Heart left ventricle (tissue), 16 donors: ENCODE measurements at regions not wholly inside any gene's neighbourhood (a gene's known extent, or its start where the extent isn't known, plus 50 kb on each side); places are given as distances from the start of the nearest gene placed in this dataset.

ENCODE experiments used
- ATAC-seq, 4 donors: fragments of 200-7000 bp; cut with Tn5 transposase; one replicate each; pipeline ENCODE4 v1.9.1; 2020 to 2022; ENCODE audit warnings: moderate library complexity in 4 of 4, mild to moderate bottlenecking in 3 of 4, moderate number of reproducible peaks in 1 of 4
- DNase-seq, 5 donors: peaks; one replicate each; pipeline ENCODE4 v3.0.0-alpha.2; 2020
- H3K27ac ChIP-seq, 12 donors: fragments of 200-600 bp; sonication (generic) in 4 of 12; one replicate each; pipeline versions ENCODE4 v1.5.0 to v1.8.0; 2016 to 2022; ENCODE audit warnings: mild to moderate bottlenecking in 2 of 12
- H3K27me3 ChIP-seq, 9 donors: fragments of 200-600 bp; sonication (generic) in 2 of 9; one replicate each; pipeline versions ENCODE4 v1.5.1 to v1.8.0; 2016 to 2022; ENCODE audit warnings: mild to moderate bottlenecking in 3 of 9
- H3K36me3 ChIP-seq, 9 donors: fragments of 200-600 bp; sonication (generic) in 2 of 9; one replicate each; pipeline versions ENCODE4 v1.5.0 to v1.8.0; 2018 to 2022; ENCODE audit warnings: mild to moderate bottlenecking in 2 of 9
- H3K4me1 ChIP-seq, 12 donors: fragments of 200-600 bp; sonication (generic) in 4 of 12; one replicate each; pipeline versions ENCODE4 v1.5.0 to v1.8.0; 2016 to 2022; ENCODE audit warnings: mild to moderate bottlenecking in 3 of 12
- H3K4me3 ChIP-seq, 12 donors: fragments of 200-600 bp; sonication (generic) in 4 of 12; one replicate each; pipeline versions ENCODE4 v1.5.0 to v1.8.0; 2017 to 2022; ENCODE audit warnings: mild to moderate bottlenecking in 9 of 12, moderate library complexity in 4 of 12
- H3K9me3 ChIP-seq, 12 donors: fragments of 200-600 bp; sonication (generic) in 4 of 12; one replicate each; pipeline versions ENCODE4 v1.5.0 to v1.8.0; 2016 to 2022; ENCODE audit warnings: mild to moderate bottlenecking in 1 of 12
- CTCF ChIP-seq, 12 donors: fragments of 200-600 bp; sonication (generic) in 4 of 12; IDR thresholded peaks; one replicate each; pipeline versions ENCODE4 v1.5.0 to v1.8.0; 2018 to 2022; ENCODE audit warnings: antibody characterized with exemption in 12 of 12, mild to moderate bottlenecking in 5 of 12
- POLR2A ChIP-seq, 2 donors: fragments of 450-650 bp; IDR thresholded peaks; one replicate each; pipeline ENCODE4 v1.6.1; 2017; ENCODE audit warnings: antibody characterized with exemption in 2 of 2, mild to moderate bottlenecking in 2 of 2, moderate library complexity in 2 of 2
- WGBS, 4 donors: extraction: QIAGEN DNeasy Blood & Tissue Kit in 2 of 4; methylation state at CpG; one replicate each; pipeline versions ENCODE4 v1.1.5 to v1.1.7; 2013 to 2018; 5-methylcytosine and 5-hydroxymethylcytosine counted together
- intact Hi-C, 10 donors: fragments of 100-400 bp; cut with DNase I; formaldehyde crosslinking; loops; one replicate each; pipeline versions ENCODE4 v1.11.1 to v1.14.2; 2022
- donor health status: ischemic (EF 13 %, LVEDD 7.1; RV severe dilation, severe dysfunction).
- donor health status: healthy with polysubstance abuse.
- donor health status: DM: no; HTN: yes; CAD: no.
- donor health status: DM: no; HTN: no; CAD: no.
- donor health status: ischemic (EF 25% LVEDD 6.9; RV normal size, moderate dysfunction).
- donor health status: ischemic (EF 25% LVEDD 5.7; RV mildly dilated, moderate dysfunction).
- donor health status: healthy.
- donor health status: DM: yes; HTN: yes; CAD: no.
- donor health status: ischemic (EF 35%, LVEDD 5.7; RV mildly dilated, moderate dysfunction).
- donor health status: nonischemic (EF 11% LVEDD 7.7; RV severe dilation, severe dysfunction).
- donor health status: DM: yes; HTN: yes; CAD: no.
- donor health status: PGD.
- donor health status: ischemic (EF 29% LVEDD 5.4; RV normal size, mild dysfunction).
- donor health status: nonischemic (EF 23%, LVEDD 6.1; RV moderate dilation, normal function).

- ATAC-seq = no peak
- 74 to 89% (median 81%) methylated on average over 1 of the region's 1 CpG for WGBS, 4 donors
- H3K4me3 ChIP-seq = no peak overlapping the region
- TF ChIP-seq POLR2A (IDR thresholded peaks at IDR 0.05) = no peak
- no peak overlapping the region for H3K27ac ChIP-seq
- intact Hi-C loops = no loop called here
- H3K36me3 ChIP-seq = no peaks in the 10 kb centered on the region
- H3K4me1 ChIP-seq = no peaks in the 10 kb centered on the region
- DNase-seq = no peak
- H3K9me3 ChIP-seq = peaks cover 0 to 18% (median 2%) of the 10 kb centered on the region in 12 donors
- H3K27me3 ChIP-seq = no peaks in the 10 kb centered on the region
Observed at GRCh38 chr1:118445156-118445555, 260.1 kb upstream of the SPAG17 start.

GRCh38 chr1:118442214-118442613 lies 257.2 kb upstream of the SPAG17 start:
- TF ChIP-seq POLR2A (IDR thresholded peaks at IDR 0.05) = no peak
- no peak for TF ChIP-seq CTCF (IDR thresholded peaks at IDR 0.05)
- 16 to 27% (median 17%) methylated on average over 2 of the region's 2 CpGs for WGBS, 4 donors
- Histone ChIP-seq H3K4me3 (no peak overlapping the region), H3K36me3 (no peaks in the 10 kb centered on the region), H3K9me3 (peaks cover 0 to 12% (median 0%) of the 10 kb centered on the region in 12 donors), H3K4me1 (no peaks in the 10 kb centered on the region), H3K27ac (no peak overlapping the region), H3K27me3 (peaks cover 0 to 4% (median 0%) of the 10 kb centered on the region in 9 donors)
- intact Hi-C loops = no loop called here
- DNase-seq (no peak), ATAC-seq (no peak)

- DNase-seq = no peak
- H3K27ac ChIP-seq = no peak overlapping the region
- H3K27me3 ChIP-seq = peaks cover 0 to 4% (median 0%) of the 10 kb centered on the region in 9 donors
- H3K4me3 ChIP-seq = no peak overlapping the region
- 85 to 88% (median 85%) methylated on average over 6 of the region's 6 CpGs for WGBS, 4 donors
- no peak for ATAC-seq
- TF ChIP-seq CTCF (IDR thresholded peaks at IDR 0.05) (no peak), POLR2A (IDR thresholded peaks at IDR 0.05) (no peak)
- no peaks in the 10 kb centered on the region for H3K4me1 ChIP-seq
- no peaks in the 10 kb centered on the region for H3K36me3 ChIP-seq
- H3K9me3 ChIP-seq = no peaks in the 10 kb centered on the region
- intact Hi-C loops = no loop called here
Observed at GRCh38 chr1:118437664-118438063, 252.6 kb upstream of the SPAG17 start.

- H3K27ac ChIP-seq = no peak overlapping the region
- no peak for DNase-seq
- no peak for ATAC-seq
- H3K27me3 ChIP-seq = peaks cover 0 to 5% (median 0%) of the 10 kb centered on the region in 9 donors
- intact Hi-C loops = no loop called here
- WGBS, 4 donors = 81 to 89% (median 86%) methylated on average over 4 of the region's 4 CpGs
- no peaks in the 10 kb centered on the region for H3K36me3 ChIP-seq
- no peaks in the 10 kb centered on the region for H3K9me3 ChIP-seq
- H3K4me1 ChIP-seq = no peaks in the 10 kb centered on the region
- TF ChIP-seq CTCF (IDR thresholded peaks at IDR 0.05) = no peak
- TF ChIP-seq POLR2A (IDR thresholded peaks at IDR 0.05) = no peak
- H3K4me3 ChIP-seq = no peak overlapping the region
Observed at GRCh38 chr1:118429856-118430255, 244.8 kb upstream of the SPAG17 start.

GRCh38 chr1:118421868-118422350 lies 236.9 kb upstream of the SPAG17 start:
- no peak for ATAC-seq
- intact Hi-C loops = no loop called here
- Histone ChIP-seq H3K27me3 (no peaks in the 10 kb centered on the region), H3K36me3 (no peaks in the 10 kb centered on the region), H3K4me1 (no peaks in the 10 kb centered on the region), H3K27ac (no peak overlapping the region), H3K9me3 (no peaks in the 10 kb centered on the region), H3K4me3 (no peak overlapping the region)
- WGBS, 4 donors = 90 to 95% (median 93%) methylated on average over 4 of the region's 4 CpGs
- no peak for DNase-seq
- TF ChIP-seq CTCF (IDR thresholded peaks at IDR 0.05) = no peak
- no peak for TF ChIP-seq POLR2A (IDR thresholded peaks at IDR 0.05)
